Neural progenitor cell (in vitro differentiated cells): ENCODE measurements at regions not wholly inside any gene's neighbourhood (a gene's known extent, or its start where the extent isn't known, plus 50 kb on each side); places are given as distances from the start of the nearest gene placed in this dataset.
"Not testable (repeated sequence)": the region's sequence is repeated elsewhere in the genome, so short reads cannot be mapped to it uniquely, and the experiment has no call there.

Source experiments
- DNase-seq: peaks from one replicate; pipeline ENCODE4 v3.0.0-alpha.2; 2016; ENCODE audit warnings: low spot score
- H2AFZ ChIP-seq: fragments of 200-600 bp; sonication (generic); replicated peaks from 2 replicates; pipeline ENCODE4 v1.6.1; 2016; ENCODE audit warnings: antibody characterized with exemption
- H3F3A ChIP-seq: fragments of 200-600 bp; sonication (generic); 2 replicates; pipeline ENCODE4 v1.6.1; 2016; ENCODE audit warnings: antibody characterized with exemption, low read depth
- H3K27ac ChIP-seq: fragments of 200-600 bp; sonication (generic); 2 replicates; pipeline ENCODE4 v1.5.1; 2016; ENCODE audit warnings: mild to moderate bottlenecking
- H3K27me3 ChIP-seq: fragments of 200-600 bp; sonication (generic); 2 replicates; pipeline ENCODE4 v1.6.1; 2016; ENCODE audit warnings: mild to moderate bottlenecking, moderate library complexity
- H3K36me3 ChIP-seq: fragments of 200-600 bp; sonication (generic); 2 replicates; pipeline ENCODE4 v1.5.1; 2016
- H3K4me1 ChIP-seq: fragments of 200-600 bp; sonication (generic); 2 replicates; pipeline ENCODE4 v1.6.1; 2016; ENCODE audit warnings: mixed run types
- H3K4me2 ChIP-seq: fragments of 200-600 bp; sonication (generic); 2 replicates; pipeline ENCODE4 v1.6.1; 2016
- H3K4me3 ChIP-seq: fragments of 200-600 bp; sonication (generic); 2 replicates; pipeline ENCODE4 v1.5.1; 2016
- H3K79me2 ChIP-seq: fragments of 200-600 bp; sonication (generic); 2 replicates; pipeline ENCODE4 v1.6.1; 2016; ENCODE audit warnings: low read depth
- H3K9ac ChIP-seq: fragments of 200-600 bp; sonication (generic); 2 replicates; pipeline ENCODE4 v1.6.1; 2016
- H3K9me3 ChIP-seq: fragments of 200-600 bp; sonication (generic); 2 replicates; pipeline ENCODE4 v1.5.1; 2016; ENCODE audit warnings: low read depth
- H4K20me1 ChIP-seq: fragments of 200-600 bp; sonication (generic); 2 replicates; pipeline ENCODE4 v1.6.1; 2016; ENCODE audit warnings: low read depth
- H3K27ac Mint-ChIP-seq: 3 replicates; pipeline ENCODE4 v1.8.0; 2021; ENCODE audit warnings: mixed read lengths
- H3K27me3 Mint-ChIP-seq: 2 replicates; pipeline ENCODE4 v1.8.0; 2022; ENCODE audit warnings: low read depth, mild to moderate bottlenecking, inconsistent platforms, moderate library complexity, mixed read lengths; ENCODE audit not compliant: insufficient read depth
- H3K36me3 Mint-ChIP-seq: 3 replicates; pipeline ENCODE4 v1.8.0; 2021; ENCODE audit warnings: mixed read lengths
- H3K4me1 Mint-ChIP-seq: 3 replicates; pipeline ENCODE4 v1.8.0; 2021; ENCODE audit warnings: mixed read lengths
- H3K4me3 Mint-ChIP-seq: 3 replicates; pipeline ENCODE4 v1.8.0; 2021; ENCODE audit warnings: mild to moderate bottlenecking, moderate library complexity, mixed read lengths
- H3K9me3 Mint-ChIP-seq: 3 replicates; pipeline ENCODE4 v1.8.0; 2020; ENCODE audit warnings: mixed read lengths
- EZH2 ChIP-seq: fragments of 200-600 bp; sonication (generic); IDR thresholded peaks from 2 replicates; pipeline ENCODE4 v1.6.1; 2017; ENCODE audit warnings: antibody characterized with exemption, mild to moderate bottlenecking, moderate library complexity
- EZH2phosphoT487 ChIP-seq: fragments of 200-600 bp; sonication (generic); IDR thresholded peaks from 2 replicates; pipeline ENCODE4 v1.6.1; 2017; ENCODE audit warnings: antibody characterized with exemption
- TF ChIP-seq, protein P1 (sequence below): fragments of 200-600 bp; sonication (generic); IDR thresholded peaks from 2 replicates; pipeline ENCODE4 v1.5.1; 2017; ENCODE audit warnings: antibody characterized with exemption, mild to moderate bottlenecking

DNA sequence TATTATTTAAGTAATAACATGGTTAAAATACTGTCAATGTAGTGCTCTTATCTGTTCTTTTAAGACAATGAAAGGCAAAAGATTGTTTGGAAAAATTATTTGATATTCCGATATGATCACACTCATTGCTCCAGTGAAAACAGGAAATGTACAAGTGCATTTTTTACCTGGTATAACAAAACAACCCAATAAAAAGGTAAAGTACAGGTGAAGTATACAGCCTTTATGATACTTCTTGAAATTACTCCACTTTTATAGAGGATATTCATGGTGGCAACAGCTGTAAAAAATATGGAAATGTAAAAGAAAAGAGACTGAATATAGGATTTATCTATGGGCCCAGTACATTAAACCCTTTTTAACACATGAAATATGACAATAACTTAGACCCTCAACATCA lies 298.6 kb upstream of the HNRNPA3 start:
- Histone ChIP-seq H3K36me3 (no peaks in the 10 kb centered on the region), H3K27ac (no peak overlapping the region), H3K9me3 (no peaks in the 10 kb centered on the region), H3K4me1 (no peaks in the 10 kb centered on the region), H3K79me2 (no peaks in the 10 kb centered on the region), H3K27me3 (no peaks in the 10 kb centered on the region), H4K20me1 (no peaks in the 10 kb centered on the region), H3K4me3 (no peak overlapping the region), H3F3A (no peaks in the 10 kb centered on the region), H3K9ac (no peak overlapping the region), H3K4me2 (no peak overlapping the region), H2AFZ (no peak overlapping the region)
- DNase-seq: no peak
- Mint-ChIP-seq H3K27ac (no peak overlapping the region), H3K4me3 (no peak overlapping the region), H3K4me1 (no peaks in the 10 kb centered on the region), H3K27me3 (peaks cover 3% of the 10 kb centered on the region), H3K9me3 (no peaks in the 10 kb centered on the region), H3K36me3 (no peaks in the 10 kb centered on the region)
- TF ChIP-seq EZH2phosphoT487 (no peak), EZH2 (no peak)
- TF ChIP-seq, protein P1, sequence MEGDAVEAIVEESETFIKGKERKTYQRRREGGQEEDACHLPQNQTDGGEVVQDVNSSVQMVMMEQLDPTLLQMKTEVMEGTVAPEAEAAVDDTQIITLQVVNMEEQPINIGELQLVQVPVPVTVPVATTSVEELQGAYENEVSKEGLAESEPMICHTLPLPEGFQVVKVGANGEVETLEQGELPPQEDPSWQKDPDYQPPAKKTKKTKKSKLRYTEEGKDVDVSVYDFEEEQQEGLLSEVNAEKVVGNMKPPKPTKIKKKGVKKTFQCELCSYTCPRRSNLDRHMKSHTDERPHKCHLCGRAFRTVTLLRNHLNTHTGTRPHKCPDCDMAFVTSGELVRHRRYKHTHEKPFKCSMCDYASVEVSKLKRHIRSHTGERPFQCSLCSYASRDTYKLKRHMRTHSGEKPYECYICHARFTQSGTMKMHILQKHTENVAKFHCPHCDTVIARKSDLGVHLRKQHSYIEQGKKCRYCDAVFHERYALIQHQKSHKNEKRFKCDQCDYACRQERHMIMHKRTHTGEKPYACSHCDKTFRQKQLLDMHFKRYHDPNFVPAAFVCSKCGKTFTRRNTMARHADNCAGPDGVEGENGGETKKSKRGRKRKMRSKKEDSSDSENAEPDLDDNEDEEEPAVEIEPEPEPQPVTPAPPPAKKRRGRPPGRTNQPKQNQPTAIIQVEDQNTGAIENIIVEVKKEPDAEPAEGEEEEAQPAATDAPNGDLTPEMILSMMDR: no peak

DNA sequence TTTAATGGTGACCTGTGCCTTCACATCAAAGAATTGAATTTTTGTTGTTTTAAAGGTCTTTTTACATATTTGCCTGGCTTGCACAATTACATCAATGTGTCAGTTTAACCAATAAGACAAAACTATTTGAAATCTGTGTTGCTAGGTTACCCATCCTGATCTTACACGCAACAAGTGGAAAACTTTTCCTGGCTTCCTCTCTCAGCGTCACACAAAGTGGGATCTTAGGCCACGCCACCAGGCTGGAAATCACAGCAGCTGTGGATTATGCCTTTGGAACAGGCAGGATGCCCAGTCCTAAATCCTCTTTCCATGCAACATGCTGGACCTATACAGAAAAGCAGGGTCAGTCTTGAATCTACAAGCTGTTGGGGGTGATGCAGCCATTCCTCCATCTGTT lies 298.2 kb upstream of the HNRNPA3 start:
- H3K9ac ChIP-seq: no peak overlapping the region
- no peak for DNase-seq
- no peaks in the 10 kb centered on the region for H3K36me3 Mint-ChIP-seq

DNA sequence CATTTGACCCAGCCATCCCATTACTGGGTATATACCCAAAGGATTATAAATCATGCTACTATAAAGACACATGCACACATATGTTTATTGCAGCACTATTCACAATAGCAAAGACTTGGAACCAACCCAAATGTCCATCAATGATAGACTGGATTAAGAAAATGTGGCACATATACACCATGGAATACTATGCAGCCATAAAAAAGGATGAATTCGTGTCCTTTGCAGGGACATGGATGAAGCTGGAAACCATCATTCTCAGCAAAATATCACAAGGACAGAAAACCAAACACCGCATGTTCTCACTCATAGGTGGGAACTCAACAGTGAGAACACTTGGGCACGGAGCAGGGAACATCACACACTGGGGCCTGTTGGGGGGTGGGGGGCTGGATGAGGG lies 290.0 kb upstream of the HNRNPA3 start:
- H3K79me2 ChIP-seq, H3K9me3 ChIP-seq, H3K27me3 ChIP-seq, H4K20me1 ChIP-seq, H3K4me3 Mint-ChIP-seq, H3K4me2 ChIP-seq, H3K4me1 Mint-ChIP-seq, H3K27ac ChIP-seq, H3F3A ChIP-seq, H3K9me3 Mint-ChIP-seq, H3K4me3 ChIP-seq, H3K4me1 ChIP-seq, H2AFZ ChIP-seq, H3K9ac ChIP-seq, H3K27ac Mint-ChIP-seq, DNase-seq, H3K36me3 Mint-ChIP-seq, H3K27me3 Mint-ChIP-seq, H3K36me3 ChIP-seq: not testable (repeated sequence)

More for the DNA sequence above, 298.2 kb upstream of the HNRNPA3 start:
- Mint-ChIP-seq H3K4me3 (no peak overlapping the region), H3K27me3 (no peaks in the 10 kb centered on the region), H3K4me1 (no peaks in the 10 kb centered on the region), H3K9me3 (no peaks in the 10 kb centered on the region), H3K27ac (no peak overlapping the region)
- Histone ChIP-seq H3K79me2 (no peaks in the 10 kb centered on the region), H3K27me3 (no peaks in the 10 kb centered on the region), H4K20me1 (no peaks in the 10 kb centered on the region), H3K36me3 (no peaks in the 10 kb centered on the region), H3K4me1 (no peaks in the 10 kb centered on the region), H3K4me2 (no peak overlapping the region), H3F3A (no peaks in the 10 kb centered on the region), H3K27ac (no peak overlapping the region), H3K4me3 (no peak overlapping the region), H2AFZ (no peak overlapping the region), H3K9me3 (no peaks in the 10 kb centered on the region)
- TF ChIP-seq, protein P1: no peak
- TF ChIP-seq EZH2: no peak
- TF ChIP-seq EZH2phosphoT487: no peak

DNA sequence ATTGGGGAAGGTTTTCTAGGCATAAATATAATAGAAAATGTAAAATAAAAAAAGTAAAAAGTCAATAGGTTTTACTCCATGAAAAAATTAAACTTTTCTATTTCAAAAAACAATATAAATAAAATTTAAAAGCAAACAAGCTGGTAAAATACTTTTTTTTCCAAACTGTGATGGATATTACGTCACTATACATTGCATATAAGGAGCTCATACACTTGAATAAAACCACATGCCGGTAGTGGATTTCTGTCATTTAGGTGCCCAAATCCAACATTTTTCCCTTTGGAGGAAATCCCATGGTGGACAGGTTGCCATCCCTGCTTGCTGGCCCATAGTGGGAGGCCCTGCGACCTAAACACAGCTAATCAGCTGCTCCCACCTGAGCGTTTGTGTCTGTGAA lies 289.4 kb upstream of the HNRNPA3 start:
- Histone ChIP-seq H3K36me3 (peaks cover 5% of the 10 kb centered on the region), H3K4me1 (no peaks in the 10 kb centered on the region), H3K4me3 (no peak overlapping the region), H2AFZ (no peak overlapping the region), H3K9me3 (no peaks in the 10 kb centered on the region), H3K79me2 (no peaks in the 10 kb centered on the region), H3K4me2 (no peak overlapping the region), H3K27ac (no peak overlapping the region), H3F3A (no peaks in the 10 kb centered on the region), H4K20me1 (no peaks in the 10 kb centered on the region), H3K9ac (no peak overlapping the region), H3K27me3 (no peaks in the 10 kb centered on the region)
- no peak for DNase-seq
- H3K27me3 Mint-ChIP-seq: peaks cover 3% of the 10 kb centered on the region
- TF ChIP-seq, protein P1: no peak
- no peak overlapping the region for H3K27ac Mint-ChIP-seq
- H3K4me1 Mint-ChIP-seq: no peaks in the 10 kb centered on the region
- no peak overlapping the region for H3K4me3 Mint-ChIP-seq
- H3K36me3 Mint-ChIP-seq: no peaks in the 10 kb centered on the region
- no peaks in the 10 kb centered on the region for H3K9me3 Mint-ChIP-seq
